Hippocampal formation (tissue), 2 donors: ENCODE measurements at regions not wholly inside any gene's neighbourhood (a gene's known extent, or its start where the extent isn't known, plus 50 kb on each side); places are given as distances from the start of the nearest gene placed in this dataset.

Experiments
- DNase-seq, 2 donors: peaks; one replicate each; lab custom pipeline; 2025; lab: John Stamatoyannopoulos, UW

DNA sequence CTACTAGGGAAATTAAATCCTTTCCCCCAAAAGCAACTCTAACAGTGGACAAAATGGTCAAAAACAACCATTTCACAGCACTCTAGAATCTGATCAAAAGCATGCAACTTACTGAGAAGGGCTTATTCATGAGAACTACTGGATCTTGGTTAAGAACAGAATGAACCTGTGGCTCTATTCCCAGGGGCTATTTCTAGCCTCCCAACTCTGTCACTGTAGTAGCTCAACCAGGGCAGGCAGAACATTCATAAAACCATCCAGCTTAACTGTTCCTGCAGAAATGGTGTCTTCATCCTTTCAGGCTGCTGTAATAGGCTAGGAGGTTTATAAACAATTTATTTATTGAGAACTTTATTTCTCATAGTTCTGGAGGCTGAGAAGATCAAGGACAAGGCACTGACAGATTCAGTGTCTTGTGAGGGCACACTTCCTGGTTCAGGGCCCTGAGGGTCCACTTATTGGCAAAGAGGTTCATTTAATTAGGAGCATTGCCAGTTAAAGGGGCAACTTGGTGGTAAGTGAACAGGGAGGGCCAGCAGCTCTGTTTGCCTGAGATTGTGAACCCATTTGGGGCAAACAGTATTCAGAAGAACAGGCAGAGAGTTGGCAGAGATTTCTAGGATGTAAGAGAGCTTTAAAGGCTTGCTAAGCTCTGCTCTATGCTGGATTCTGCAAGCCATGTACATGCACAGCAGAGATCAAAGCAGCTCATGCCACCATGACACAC, 238.5 kb upstream of the FBXL7 start:
- no peak for DNase-seq

DNA sequence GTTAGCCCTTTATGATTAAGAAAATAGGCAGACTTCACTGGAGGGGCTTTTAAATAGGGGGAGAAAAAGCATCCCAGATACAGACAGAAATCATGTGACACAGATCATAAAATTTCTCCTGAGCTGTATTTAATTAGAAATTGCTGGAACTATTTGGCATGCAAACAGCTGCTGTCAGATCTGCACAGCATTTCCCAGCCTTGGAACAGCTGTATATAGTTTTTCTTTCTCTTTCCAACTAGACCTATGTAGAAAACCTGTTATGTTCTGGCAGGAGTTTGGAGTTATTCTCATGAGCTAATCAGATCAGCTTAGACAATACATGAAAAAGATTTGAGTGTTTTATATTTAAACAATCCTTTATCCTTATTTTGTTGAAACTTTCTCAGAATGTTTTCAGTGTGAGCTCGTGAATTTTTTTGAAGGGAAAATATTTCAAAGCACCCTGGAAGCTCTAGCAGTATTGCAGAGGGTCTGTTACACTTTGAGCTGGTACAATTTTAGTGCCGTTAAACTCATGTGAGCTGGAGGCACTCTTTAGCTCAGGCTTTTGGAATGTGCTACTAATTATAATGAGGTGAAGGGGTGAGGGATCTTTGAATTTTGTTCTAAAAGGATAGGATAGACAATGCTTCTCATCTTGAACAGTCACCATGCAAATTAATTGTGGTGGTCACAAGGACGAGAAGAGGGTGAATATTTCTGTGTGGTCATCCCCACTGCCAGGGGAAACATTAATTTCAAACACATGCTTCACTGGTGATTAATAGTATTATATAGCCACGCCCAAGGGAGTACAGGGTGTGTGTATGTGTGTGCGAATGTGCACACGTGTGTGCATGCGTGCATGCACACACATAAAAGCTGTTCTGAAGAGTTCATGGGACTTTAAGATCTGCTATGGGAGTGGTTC, 239.4 kb upstream of the FBXL7 start:
- no peak for DNase-seq

DNA sequence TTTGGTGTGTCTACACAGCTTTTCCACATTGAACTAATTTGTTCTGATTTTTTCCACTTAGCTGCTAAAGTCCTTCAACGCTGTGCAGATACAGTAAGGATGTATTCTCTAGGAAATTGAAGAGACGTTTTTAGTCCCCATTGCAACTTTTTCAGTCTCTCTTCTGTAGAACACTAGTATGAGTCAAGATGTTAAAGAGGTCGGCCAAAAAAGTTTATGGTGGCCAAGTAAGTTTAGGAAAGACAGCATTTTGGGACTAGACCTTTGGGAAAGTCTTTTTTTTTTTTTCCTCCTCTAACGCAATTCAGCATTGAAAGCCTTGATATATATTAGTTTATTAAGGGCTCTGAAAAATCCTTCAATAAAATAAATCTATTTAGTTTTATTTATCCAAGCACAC, 243.5 kb upstream of the FBXL7 start:
- no peak for DNase-seq

- DNase-seq, result no peak
Measured at GRCh38 chr5:15255576-15255975, 244.4 kb upstream of the FBXL7 start.

GRCh38 chr5:15254607-15255006, 245.4 kb upstream of the FBXL7 start:
- no peak for DNase-seq

DNA sequence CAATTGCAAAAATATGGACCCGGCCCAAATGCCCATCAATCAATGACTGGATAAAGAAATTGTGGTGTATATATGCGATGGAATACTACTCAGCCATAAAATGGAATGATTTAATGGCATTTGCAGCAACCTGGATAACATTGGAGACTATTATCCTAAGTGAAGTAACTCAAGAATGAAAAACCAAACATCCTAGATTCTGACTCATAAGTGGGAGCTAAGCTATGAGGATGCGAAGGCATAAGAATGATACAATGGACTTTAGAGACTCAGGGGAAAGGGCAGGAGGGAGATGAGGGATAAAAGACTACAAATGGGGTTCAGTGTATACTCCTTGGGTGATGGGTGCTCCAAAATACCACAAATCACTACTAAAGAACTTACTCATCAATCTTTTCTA, 247.6 kb upstream of the FBXL7 start:
- DNase-seq, result no peak

DNA sequence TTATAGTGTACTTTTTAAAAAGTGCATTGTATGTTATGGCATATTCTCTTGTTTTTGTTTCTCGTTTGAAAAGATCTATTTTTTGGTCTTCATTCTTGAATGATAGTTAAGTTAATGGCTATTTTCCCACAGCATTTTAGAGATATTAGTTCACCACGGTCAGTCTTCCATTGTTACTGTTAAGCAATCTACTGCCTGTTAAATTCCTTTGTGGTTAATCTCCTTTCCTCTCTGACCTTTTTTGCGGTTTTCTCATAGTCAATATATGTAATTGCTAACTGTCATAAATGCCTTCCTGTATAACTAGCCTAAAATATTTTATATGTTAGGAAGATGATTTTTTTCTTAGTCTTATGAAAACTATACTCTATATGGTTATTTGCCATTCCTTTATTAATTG, 250.8 kb upstream of the FBXL7 start:
- DNase-seq, result no peak

GRCh38 chr5:15248731-15249130, 251.2 kb upstream of the FBXL7 start:
- DNase-seq, result no peak

- DNase-seq, result no peak
Measured at GRCh38 chr5:15245913-15246312, 254.1 kb upstream of the FBXL7 start.

GRCh38 chr5:15243301-15244020, 256.5 kb upstream of the FBXL7 start:
- no peak for DNase-seq

GRCh38 chr5:15241216-15241821, 258.7 kb upstream of the FBXL7 start:
- DNase-seq, result no peak

- DNase-seq, result no peak
Measured at GRCh38 chr5:15238006-15238405, 262.0 kb upstream of the FBXL7 start.

GRCh38 chr5:15236911-15237508, 263.0 kb upstream of the FBXL7 start:
- DNase-seq, result no peak

- no peak for DNase-seq
Measured at GRCh38 chr5:15234911-15235310, 265.1 kb upstream of the FBXL7 start.

DNA sequence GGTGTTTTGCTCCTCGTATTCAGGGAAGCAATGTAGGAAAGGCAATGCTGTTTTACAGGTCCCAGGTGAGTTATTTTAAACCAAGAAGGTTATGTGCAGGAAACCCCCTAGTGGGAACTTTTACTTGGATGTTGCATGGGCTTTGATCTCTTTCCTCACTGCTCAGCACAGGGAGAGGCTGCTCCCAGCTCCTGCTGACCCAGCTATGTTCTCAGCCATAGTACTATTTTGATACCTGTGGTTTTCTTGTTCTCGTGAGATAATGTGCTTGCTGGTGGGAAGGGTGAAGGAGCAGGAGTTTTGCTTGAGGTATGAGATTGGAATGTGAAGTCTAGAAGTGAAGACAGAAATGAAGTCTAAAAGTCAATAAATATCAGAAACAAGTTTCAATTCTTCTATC, 265.6 kb upstream of the FBXL7 start:
- no peak for DNase-seq

- no peak for DNase-seq
Measured at GRCh38 chr5:15233566-15233965, 266.4 kb upstream of the FBXL7 start.

DNA sequence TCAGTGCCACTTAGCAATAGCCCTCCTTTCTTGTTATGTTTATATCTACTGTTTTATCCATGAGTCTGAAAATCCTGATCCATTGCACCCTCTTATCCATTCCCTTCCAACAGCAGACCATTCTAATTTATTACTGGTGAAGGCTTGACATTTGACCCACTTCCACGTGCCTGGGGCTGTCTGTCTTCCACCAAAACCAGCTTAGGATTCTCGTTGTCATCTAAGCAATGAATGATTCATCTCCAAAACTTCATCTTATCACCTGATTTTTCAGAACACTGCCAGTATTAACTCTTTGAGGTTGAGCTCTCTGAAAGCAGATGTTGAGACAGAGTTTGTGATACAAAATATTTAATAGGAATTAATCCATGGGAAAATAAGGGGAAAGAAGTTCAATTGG, 277.8 kb upstream of the FBXL7 start:
- no peak for DNase-seq

DNA sequence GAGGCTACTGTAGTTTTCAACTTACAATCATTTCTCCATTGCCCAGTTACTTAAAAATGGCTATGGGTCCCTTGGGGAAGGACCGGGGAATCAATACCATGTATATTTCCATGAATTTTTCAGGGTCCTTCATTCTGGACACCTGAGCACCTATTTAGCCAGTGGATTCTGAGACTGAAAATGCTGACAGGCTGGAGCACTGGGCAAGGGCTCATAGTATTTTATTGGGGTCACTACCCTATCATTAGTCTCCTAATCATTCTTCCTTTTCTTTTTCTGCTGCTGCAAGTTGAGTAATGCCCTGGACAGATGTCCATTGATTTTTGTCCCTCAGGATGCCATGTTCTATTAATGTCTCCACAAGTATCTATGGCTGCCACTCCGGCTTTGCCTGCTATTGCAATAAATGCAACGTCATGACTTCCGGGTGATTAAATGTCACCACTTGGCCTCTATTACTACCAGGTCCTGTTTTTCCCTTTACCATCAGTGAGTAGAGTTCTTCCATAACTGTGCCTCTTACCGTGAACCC, 279.3 kb upstream of the FBXL7 start:
- DNase-seq, result no peak

DNA sequence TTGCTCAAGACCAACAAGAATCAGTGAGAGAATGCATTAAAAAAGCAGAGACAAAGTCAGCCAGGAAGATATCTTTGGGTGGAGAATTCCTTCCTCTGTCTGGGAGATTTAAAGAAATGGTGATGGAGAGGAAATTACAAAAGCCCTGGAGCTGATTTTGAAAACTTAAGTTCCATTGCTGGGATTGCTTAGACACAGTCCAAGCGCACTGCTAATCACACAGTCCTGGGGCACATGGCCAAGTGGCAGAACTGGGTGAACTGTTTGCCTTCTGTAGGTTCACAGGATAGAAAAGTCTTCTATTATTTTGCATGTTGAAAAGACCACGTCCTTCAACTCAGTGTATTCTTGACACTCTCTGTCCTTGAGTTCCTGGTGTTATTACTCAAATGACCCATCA, 284.9 kb upstream of the FBXL7 start:
- DNase-seq, result no peak

DNA sequence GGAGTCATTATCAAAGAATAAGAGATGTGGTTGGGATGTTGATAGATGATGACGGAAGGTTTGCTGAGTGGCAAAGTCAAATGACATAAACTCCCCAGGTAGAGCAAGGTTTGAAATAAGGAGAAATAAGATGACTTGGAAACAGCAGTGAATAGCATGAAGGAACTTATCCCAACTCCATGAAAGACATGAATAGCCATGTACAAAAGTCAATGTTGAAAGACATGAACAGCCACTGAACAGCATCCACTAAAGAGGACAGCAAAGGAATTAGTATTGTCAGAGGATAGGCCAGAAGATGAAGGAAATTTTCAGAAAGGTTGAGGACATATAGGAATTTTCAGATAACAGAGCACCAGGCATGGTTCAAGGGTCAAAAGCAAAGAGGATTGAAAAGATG, 286.0 kb upstream of the FBXL7 start:
- DNase-seq, result no peak

DNA sequence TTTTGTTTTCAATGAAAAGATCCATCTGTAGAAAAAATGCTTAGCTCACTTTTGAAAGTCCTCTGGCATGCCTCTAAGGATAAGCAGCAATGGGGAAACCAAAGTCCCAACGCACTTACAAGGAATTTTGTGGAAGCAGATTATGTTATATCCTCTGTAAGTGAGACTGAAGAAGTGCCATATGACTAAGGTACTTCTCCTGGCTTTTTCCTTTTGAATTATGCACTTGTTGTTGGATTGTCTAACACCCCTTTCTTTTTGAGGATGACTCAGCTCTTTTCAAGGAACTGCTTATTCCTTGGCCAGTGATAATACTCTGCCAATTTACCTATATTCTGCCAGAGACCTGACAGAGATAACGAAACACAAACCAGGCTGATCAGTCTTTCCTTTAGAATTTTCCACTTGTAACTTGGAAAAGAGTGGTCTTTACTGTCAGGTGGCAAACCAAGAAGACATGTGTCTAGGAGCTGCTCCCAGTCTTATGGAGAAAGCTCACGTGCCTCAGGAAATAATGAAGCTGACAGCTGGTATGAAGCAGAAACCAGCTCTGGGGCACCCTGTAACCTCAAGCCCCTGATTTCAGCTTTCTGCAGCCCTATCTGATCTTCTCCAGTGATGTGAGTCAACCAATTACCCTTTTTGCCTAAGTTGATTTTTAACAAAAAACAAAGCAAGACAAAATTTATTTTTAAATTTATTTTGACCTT, 290.8 kb upstream of the FBXL7 start:
- DNase-seq, result no peak
